ENCODE measurements at regions not wholly inside any gene's neighbourhood (a gene's known extent, or its start where the extent isn't known, plus 50 kb on each side); places are given as distances from the start of the nearest gene placed in this dataset.
"Not testable (repeated sequence)": the region's sequence is repeated elsewhere in the genome, so short reads cannot be mapped to it uniquely, and the experiment has no call there.

- 94% methylated on average over 3 of the region's 3 CpGs for WGBS
- Histone ChIP-seq H3K27me3 (ENCODE audit: insufficient read depth, low read length) (no peaks in the 10 kb centered on the region), H3K27ac (ENCODE audit: low read depth, low read length) (no peak overlapping the region), H3K4me1 (ENCODE audit: insufficient read depth, low read length) (peaks cover 3% of the 10 kb centered on the region; the same call in 1 of the 2 replicates), H3K9me3 (ENCODE audit: insufficient read depth, low read depth, low read length) (no peaks in the 10 kb centered on the region), H3K9ac (ENCODE audit: low read depth, low read length) (no peak overlapping the region), H3K4me3 (ENCODE audit: low read length) (no peak overlapping the region), H3K36me3 (ENCODE audit: insufficient read depth, low read length) (no peaks in the 10 kb centered on the region)
Measured at GRCh38 chr12:88726806-88727720, 146.8 kb upstream of the KITLG start.

DNA sequence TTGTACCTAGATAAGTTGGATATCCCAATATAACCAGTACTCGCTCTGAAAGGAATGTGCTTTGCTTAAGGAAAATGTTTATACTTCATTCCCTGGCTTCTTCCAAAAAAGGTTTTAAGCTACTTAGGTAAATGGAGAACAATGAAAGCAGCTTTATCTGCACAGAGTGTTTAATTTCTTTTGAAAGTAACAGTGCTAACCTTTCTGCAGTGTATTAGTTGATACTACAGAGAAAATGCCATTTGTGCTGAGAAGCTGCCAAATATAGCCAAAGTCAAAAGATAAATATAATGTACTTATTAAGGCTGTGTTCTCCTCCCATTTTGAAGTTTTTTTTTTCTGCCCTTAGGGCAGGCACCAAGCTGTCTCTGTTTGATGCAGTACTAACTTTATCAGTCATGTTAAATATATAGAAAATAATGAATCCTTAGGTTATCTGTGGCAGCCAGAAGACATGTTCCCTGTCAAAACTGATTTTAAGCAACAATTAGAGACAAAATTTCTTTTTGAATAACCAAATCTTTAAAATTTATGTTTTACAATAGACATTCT is 145.4 kb upstream of the KITLG start:
- Histone ChIP-seq H3K27ac (ENCODE audit: low read depth, low read length) (no peak overlapping the region), H3K4me1 (ENCODE audit: insufficient read depth, low read length) (peaks cover 3% of the 10 kb centered on the region; the same call in 1 of the 2 replicates), H3K4me3 (ENCODE audit: low read length) (no peak overlapping the region), H3K9me3 (ENCODE audit: insufficient read depth, low read depth, low read length) (no peaks in the 10 kb centered on the region), H3K36me3 (ENCODE audit: insufficient read depth, low read length) (no peaks in the 10 kb centered on the region), H3K27me3 (ENCODE audit: insufficient read depth, low read length) (no peaks in the 10 kb centered on the region), H3K9ac (ENCODE audit: low read depth, low read length) (no peak overlapping the region)
- no CpG with 5 or more reads among the region's 1 CpG for WGBS

GRCh38 chr12:88723219-88723618 is 142.9 kb upstream of the KITLG start:
- Histone ChIP-seq H3K4me3 (ENCODE audit: low read length) (no peak overlapping the region), H3K27ac (ENCODE audit: low read depth, low read length) (no peak overlapping the region), H3K27me3 (ENCODE audit: insufficient read depth, low read length) (no peaks in the 10 kb centered on the region), H3K9ac (ENCODE audit: low read depth, low read length) (no peak overlapping the region), H3K36me3 (ENCODE audit: insufficient read depth, low read length) (no peaks in the 10 kb centered on the region), H3K9me3 (ENCODE audit: insufficient read depth, low read depth, low read length) (no peaks in the 10 kb centered on the region), H3K4me1 (ENCODE audit: insufficient read depth, low read length) (peaks cover 3% of the 10 kb centered on the region; the same call in 1 of the 2 replicates)
- 96% methylated on average over 2 of the region's 3 CpGs for WGBS

- no peak overlapping the region for H3K4me3 ChIP-seq (ENCODE audit: low read length)
- no peaks in the 10 kb centered on the region for H3K36me3 ChIP-seq (ENCODE audit: insufficient read depth, low read length)
- WGBS = 89% methylated on average over 5 of the region's 5 CpGs
Measured at GRCh38 chr12:88720785-88721650, 140.7 kb upstream of the KITLG start.

DNA sequence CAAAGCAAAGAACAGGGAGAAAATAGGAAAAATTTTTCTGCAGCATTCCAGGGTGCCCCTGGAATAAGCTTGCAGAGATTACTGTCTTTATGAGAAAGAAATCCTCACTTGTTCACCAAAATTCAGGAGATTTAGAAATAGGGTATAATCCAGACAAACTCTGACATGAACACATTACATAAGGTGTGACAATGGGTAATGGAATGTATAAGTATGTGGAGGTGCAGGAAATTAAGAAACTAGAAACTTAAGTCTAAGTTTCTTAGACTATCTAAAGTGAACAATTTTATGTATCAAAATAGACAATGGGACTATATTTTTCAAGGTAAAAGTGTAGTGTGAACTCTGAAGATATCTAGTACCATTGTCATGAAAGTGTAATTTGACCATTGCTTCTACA is 140.0 kb upstream of the KITLG start:
- no peaks in the 10 kb centered on the region for H3K4me1 ChIP-seq (ENCODE audit: insufficient read depth, low read length)
- H3K27ac ChIP-seq (ENCODE audit: low read depth, low read length) = no peak overlapping the region
- H3K9ac ChIP-seq (ENCODE audit: low read depth, low read length) = no peak overlapping the region
- H3K27me3 ChIP-seq (ENCODE audit: insufficient read depth, low read length) = no peaks in the 10 kb centered on the region
- no peaks in the 10 kb centered on the region for H3K9me3 ChIP-seq (ENCODE audit: insufficient read depth, low read depth, low read length)
- no peaks in the 10 kb centered on the region for H3K36me3 ChIP-seq (ENCODE audit: insufficient read depth, low read length)
- H3K4me3 ChIP-seq (ENCODE audit: low read length) = no peak overlapping the region

More at GRCh38 chr12:88720785-88721650, 140.7 kb upstream of the KITLG start:
- Histone ChIP-seq H3K4me1 (ENCODE audit: insufficient read depth, low read length) (peaks cover 3% of the 10 kb centered on the region; the same call in 1 of the 2 replicates), H3K9me3 (ENCODE audit: insufficient read depth, low read depth, low read length) (no peaks in the 10 kb centered on the region), H3K9ac (ENCODE audit: low read depth, low read length) (no peak overlapping the region), H3K27me3 (ENCODE audit: insufficient read depth, low read length) (no peaks in the 10 kb centered on the region), H3K27ac (ENCODE audit: low read depth, low read length) (no peak overlapping the region)

DNA sequence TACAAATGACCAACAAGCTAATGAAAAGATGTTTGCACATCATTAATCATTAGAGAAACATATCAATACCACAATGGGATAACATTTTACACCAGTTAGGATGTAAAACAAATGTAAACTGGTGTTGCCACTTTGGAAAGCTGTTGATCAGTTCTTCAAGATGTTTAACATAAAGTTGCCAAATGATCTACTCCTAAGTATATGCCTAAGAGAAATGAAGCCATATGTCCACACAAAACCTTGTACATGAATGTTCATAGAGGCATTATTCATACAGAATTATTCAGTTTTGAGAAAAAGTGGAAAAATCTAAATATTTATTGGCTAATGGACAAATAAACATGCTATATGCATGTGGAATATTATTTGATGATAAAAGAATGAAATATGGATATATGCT is 136.9 kb upstream of the KITLG start:
- H3K4me3 ChIP-seq (ENCODE audit: low read length) = no peak overlapping the region
- no peaks in the 10 kb centered on the region for H3K4me1 ChIP-seq (ENCODE audit: insufficient read depth, low read length)
- no peaks in the 10 kb centered on the region for H3K27me3 ChIP-seq (ENCODE audit: insufficient read depth, low read length)
- H3K9me3 ChIP-seq (ENCODE audit: insufficient read depth, low read depth, low read length) = no peaks in the 10 kb centered on the region
- H3K36me3 ChIP-seq (ENCODE audit: insufficient read depth, low read length) = no peaks in the 10 kb centered on the region
- H3K27ac ChIP-seq (ENCODE audit: low read depth, low read length) = no peak overlapping the region
- H3K9ac ChIP-seq (ENCODE audit: low read depth, low read length) = no peak overlapping the region

DNA sequence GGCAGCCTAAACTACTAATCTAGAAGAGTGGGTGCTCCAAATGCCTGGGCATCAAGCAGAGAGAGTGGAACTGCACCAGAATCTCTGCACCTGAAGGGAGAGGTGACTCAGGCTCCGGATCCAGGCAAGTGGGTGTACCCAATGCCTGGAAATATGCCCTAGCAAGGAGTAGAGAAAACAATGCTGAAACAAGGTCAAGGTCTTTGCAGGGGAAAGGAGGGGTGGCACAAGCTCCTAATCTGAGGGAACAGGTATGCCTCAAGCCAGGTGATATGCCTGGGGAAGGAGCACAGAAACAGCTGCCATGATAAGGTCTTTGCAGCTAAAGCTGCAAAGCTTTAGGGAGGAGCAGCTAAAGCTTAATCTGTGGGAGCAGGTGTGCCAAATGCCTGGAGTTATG is 136.0 kb upstream of the KITLG start:
- Histone ChIP-seq H3K27ac (ENCODE audit: low read depth, low read length) (no peak overlapping the region), H3K36me3 (ENCODE audit: insufficient read depth, low read length) (no peaks in the 10 kb centered on the region), H3K27me3 (ENCODE audit: insufficient read depth, low read length) (no peaks in the 10 kb centered on the region), H3K9me3 (ENCODE audit: insufficient read depth, low read depth, low read length) (no peaks in the 10 kb centered on the region), H3K4me3 (ENCODE audit: low read length) (no peak overlapping the region), H3K9ac (ENCODE audit: low read depth, low read length) (no peak overlapping the region), H3K4me1 (ENCODE audit: insufficient read depth, low read length) (no peaks in the 10 kb centered on the region)
- WGBS = 90% methylated on average over 1 of the region's 1 CpG

DNA sequence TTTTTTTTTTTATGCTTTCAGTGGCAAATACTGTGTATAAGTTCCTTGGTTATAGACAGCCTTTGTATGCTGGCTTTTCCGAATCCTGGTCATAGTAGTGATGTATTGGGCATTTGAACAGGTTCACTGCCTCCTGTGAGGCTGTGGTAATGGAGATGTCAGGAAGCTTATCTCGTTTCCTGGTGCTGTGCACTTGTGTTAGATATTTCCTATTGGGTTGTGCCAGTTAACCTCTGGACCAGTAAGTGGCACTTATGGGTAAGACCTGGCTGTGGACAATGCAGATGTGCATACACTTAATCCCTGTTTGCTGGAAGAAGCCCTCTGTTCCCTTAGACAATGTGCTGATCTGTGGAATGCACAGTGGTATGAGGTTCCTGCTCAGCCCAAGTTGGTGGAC is 135.4 kb upstream of the KITLG start:
- Histone ChIP-seq H3K36me3 (ENCODE audit: insufficient read depth, low read length) (no peaks in the 10 kb centered on the region), H3K27me3 (ENCODE audit: insufficient read depth, low read length) (no peaks in the 10 kb centered on the region), H3K4me1 (ENCODE audit: insufficient read depth, low read length) (no peaks in the 10 kb centered on the region), H3K27ac (ENCODE audit: low read depth, low read length) (no peak overlapping the region), H3K9me3 (ENCODE audit: insufficient read depth, low read depth, low read length) (no peaks in the 10 kb centered on the region), H3K4me3 (ENCODE audit: low read length) (no peak overlapping the region), H3K9ac (ENCODE audit: low read depth, low read length) (no peak overlapping the region)
- 89% methylated on average over 2 of the region's 2 CpGs for WGBS

DNA sequence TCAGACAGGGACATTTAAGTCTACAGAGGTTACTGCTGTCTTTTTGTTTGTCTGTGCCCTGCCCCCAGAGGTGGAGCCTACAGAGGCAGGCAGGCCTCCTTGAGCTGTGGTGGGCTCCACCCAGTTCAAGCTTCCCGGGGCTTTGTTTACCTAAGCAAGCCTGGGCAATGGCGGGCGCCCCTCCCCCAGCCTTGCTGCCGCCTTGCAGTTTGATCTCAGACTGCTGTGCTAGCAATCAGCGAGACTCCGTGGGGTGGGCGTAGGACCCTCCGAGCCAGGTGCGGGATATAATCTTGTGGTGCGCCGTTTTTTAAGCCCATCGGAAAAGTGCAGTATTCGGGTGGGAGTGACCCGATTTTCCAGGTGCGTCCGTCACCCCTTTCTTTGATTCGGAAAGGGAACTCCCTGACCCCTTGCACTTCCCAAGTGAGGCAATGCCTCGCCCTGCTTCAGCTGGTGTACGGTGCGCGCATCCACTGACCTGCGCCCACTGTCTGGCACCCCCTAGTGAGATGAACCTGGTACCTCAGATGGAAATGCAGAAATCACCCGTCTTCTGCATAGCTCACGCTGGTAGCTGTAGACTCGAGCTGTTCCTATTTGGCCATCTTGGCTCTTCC is 134.1 kb upstream of the KITLG start:
- H3K4me1 ChIP-seq (ENCODE audit: insufficient read depth, low read length) = not testable (repeated sequence)
- WGBS = 90% methylated on average over 25 of the region's 25 CpGs

GRCh38 chr12:88707800-88708199 is 127.5 kb upstream of the KITLG start:
- Histone ChIP-seq H3K4me1 (ENCODE audit: insufficient read depth, low read length) (no peaks in the 10 kb centered on the region), H3K27ac (ENCODE audit: low read depth, low read length) (no peak overlapping the region), H3K36me3 (ENCODE audit: insufficient read depth, low read length) (no peaks in the 10 kb centered on the region), H3K9me3 (ENCODE audit: insufficient read depth, low read depth, low read length) (no peaks in the 10 kb centered on the region), H3K27me3 (ENCODE audit: insufficient read depth, low read length) (no peaks in the 10 kb centered on the region), H3K9ac (ENCODE audit: low read depth, low read length) (no peak overlapping the region), H3K4me3 (ENCODE audit: low read length) (no peak overlapping the region)
- WGBS = 93% methylated on average over 1 of the region's 2 CpGs

More for the DNA sequence above, 134.1 kb upstream of the KITLG start:
- H3K27me3 ChIP-seq (ENCODE audit: insufficient read depth, low read length); H3K9me3 ChIP-seq (ENCODE audit: insufficient read depth, low read depth, low read length); H3K36me3 ChIP-seq (ENCODE audit: insufficient read depth, low read length); H3K9ac ChIP-seq (ENCODE audit: low read depth, low read length); H3K4me3 ChIP-seq (ENCODE audit: low read length); H3K27ac ChIP-seq (ENCODE audit: low read depth, low read length): not testable (repeated sequence)

GRCh38 chr12:88706286-88706685 is 126.0 kb upstream of the KITLG start:
- no peak overlapping the region for H3K4me3 ChIP-seq (ENCODE audit: low read length)
- no peak overlapping the region for H3K9ac ChIP-seq (ENCODE audit: low read depth, low read length)
- H3K36me3 ChIP-seq (ENCODE audit: insufficient read depth, low read length) = no peaks in the 10 kb centered on the region
- no peaks in the 10 kb centered on the region for H3K4me1 ChIP-seq (ENCODE audit: insufficient read depth, low read length)
- H3K27me3 ChIP-seq (ENCODE audit: insufficient read depth, low read length) = no peaks in the 10 kb centered on the region
- H3K9me3 ChIP-seq (ENCODE audit: insufficient read depth, low read depth, low read length) = no peaks in the 10 kb centered on the region
- no peak overlapping the region for H3K27ac ChIP-seq (ENCODE audit: low read depth, low read length)
